Activated CD4-positive, alpha-beta T cell treated with anti-CD3 and anti-CD28 coated beads, Interleukin-2, Interleukin-4, amounts not matched to agents 100 ng/mL and 50 ng/mL, durations not matched to agents 16 hours and 8 hours (primary cell): ENCODE measurements at regions not wholly inside any gene's neighbourhood (a gene's known extent, or its start where the extent isn't known, plus 50 kb on each side); places are given as distances from the start of the nearest gene placed in this dataset.
"Not testable (repeated sequence)": the region's sequence is repeated elsewhere in the genome, so short reads cannot be mapped to it uniquely, and the experiment has no call there.

ENCODE experiments used
- DNase-seq: peaks from one replicate; pipeline ENCODE4 v3.0.0-alpha.2; 2020; ENCODE audit warnings: low spot score

DNA sequence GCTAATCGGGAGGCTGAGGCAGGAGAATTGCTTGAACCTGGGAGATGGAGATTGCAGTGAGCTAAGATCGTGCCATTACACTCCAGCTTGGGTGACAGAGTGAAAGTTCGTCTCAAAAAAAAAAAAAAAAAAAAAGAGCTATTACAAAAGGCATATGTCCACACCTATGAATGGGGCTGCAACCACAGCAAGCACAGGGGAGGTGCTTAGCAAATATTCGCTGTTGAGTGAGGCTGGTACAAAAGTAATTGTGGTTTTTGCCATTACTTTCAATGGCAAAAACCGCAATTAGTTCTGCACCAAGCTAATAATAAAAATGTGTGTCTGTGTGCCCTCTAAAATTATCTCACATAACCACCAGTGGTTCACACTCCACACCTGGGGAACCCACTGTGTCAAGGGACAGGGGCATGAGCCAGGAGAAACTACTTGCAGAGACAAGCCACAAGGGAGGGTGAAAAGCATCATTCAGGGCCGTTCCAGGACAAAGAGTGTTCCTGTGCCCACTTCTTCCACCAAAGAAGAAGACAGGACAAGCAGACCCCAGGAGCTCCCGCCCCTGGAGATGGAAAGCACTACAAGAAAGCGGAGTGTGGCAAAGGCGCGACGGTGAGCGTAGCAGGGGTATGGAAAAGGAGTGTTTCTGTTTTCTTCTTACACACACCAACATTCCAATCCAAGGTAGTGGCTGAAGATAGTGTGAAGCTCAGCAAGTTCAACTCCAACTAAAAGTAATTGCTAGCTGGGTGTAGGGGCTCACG is 84.4 kb upstream of the CNEP1R1 start:
- DNase-seq = no peak

DNA sequence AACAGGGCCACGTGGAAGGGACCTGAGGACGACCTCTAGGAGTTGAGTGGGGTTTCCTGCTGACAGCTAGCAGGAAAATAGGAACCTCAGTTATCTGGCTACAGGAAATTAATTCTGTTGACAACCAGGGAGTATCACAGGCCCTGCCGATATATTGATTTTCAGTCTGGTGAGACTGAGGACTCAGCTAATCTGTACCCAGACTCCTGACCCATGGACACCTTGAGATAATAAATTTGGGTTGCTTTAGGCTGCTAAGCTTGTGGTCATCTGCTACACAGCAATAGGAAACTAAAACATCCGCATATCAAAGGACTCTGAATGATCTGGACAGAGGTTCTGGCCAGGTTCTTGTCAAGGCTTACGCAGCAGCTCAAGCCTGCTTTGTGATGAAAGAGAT is 80.8 kb upstream of the CNEP1R1 start:
- no peak for DNase-seq

DNA sequence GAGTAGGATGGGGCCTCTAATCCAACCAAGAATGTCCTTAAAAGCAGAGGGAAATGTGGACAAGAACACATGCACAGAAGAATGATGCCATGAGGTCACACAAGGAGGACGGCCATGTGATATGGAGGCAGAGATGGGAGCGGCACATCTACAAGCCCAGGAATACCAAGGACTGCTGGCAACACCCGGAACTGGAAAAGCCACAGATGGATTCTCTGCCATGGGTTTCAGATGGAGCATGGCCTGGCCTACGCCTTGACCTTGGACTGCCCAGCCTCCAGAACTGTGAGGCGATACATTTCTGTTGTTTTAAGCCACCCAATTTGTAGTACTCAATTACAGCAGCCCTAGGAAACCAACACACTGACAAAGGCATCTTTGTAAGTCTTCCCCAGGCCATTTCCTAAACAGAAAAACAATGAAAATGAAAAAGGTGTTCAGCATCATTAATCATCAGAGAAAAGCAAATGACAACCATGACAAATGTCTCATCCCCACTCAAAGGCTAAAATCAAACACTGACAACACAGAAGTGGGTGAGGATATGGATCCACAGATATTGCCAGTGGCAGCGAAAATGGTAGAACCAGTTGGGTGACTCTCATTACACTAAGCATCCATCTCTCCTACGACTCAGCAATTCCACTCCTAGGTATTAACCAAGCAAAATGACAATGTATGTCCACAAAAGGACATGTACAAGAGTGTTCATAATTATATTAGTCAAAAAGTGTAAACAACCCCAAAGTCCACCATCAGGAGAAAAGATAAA is 76.9 kb upstream of the CNEP1R1 start:
- DNase-seq = no peak

DNA sequence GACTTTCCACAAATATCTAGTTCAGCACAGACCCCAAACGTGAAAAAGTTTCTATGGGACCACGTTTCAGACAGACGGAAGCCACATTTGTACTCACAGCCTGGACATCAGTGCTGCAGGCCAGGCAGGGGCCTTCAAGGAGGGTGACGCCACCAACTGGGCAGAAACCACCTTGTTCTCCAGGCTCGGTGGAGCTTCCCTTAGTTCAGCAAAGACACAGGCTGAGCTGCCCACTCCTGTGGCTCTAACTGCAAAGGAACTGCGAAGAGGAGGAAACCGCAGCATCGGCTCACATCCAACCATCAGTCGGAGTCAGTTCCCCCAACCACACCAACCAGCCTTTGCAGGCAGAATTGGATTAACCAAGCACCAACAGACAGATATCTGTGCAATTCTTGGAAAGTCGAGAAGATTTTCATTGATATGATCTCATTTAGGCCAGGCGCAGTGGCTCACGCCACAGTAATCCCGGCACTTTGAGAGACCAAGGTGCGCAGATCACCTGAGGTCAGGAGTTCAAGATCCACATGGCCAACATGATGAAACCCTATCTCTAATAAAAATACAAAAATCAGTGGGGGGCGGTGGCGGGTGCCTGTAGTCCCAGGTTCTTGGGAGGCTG is 73.3 kb upstream of the CNEP1R1 start:
- no peak for DNase-seq

DNA sequence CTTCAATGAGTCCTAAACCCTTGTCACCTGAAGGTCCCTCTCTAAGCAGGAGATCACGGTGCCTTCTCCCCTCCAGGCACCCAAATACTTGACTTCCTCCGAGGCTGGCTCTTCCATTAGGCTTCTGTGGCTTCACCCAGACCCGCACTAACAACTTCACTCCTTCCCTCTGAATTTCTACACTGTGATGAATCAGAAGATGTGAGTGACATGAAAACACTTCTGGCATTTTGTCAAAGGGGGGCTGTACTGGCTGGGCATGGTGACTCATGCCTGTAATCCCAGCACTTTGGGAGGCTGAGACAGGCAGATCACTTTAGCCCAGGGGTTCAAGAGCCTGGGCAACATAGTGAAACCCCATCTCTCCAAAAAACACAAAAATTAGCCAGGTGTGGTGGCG is 72.6 kb upstream of the CNEP1R1 start:
- no peak for DNase-seq

DNA sequence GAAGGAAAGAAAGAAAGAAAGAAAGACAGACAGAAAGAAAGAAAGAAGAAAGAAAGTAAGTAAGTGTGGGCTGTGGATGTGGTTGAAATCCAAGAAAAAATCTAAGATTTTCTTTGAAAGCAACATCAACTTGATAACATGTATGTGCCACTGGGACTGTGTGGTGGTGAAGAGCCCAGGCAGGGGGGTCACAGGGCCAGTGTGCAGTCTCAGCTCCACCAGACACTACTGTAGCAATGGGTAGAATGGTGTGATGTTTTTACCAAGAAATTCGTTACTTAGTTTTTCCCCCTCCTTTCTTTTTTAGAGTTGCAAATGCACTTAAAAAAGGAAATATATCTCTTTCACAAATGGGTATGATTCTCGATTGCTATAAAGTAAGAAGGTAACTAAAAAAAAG is 71.9 kb upstream of the CNEP1R1 start:
- no peak for DNase-seq

DNA sequence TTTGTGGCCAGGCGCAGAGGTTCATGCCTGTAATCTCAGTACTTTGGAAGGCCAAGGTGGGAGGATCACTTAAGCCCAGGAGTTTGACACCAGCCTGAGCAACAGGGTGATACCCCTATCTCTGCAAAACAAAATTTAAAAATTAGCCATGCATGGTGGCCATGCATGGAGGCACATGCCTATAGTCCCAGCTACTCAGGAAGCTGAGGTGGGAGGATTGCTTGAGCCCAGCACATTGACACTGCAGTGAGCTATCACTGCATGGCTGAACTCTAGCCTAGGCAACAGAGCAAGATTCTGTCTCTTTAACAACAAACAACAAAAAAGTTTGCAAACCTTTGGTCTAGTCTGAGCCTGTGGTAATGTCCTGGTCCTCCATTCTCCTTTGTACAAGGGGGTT is 69.2 kb upstream of the CNEP1R1 start:
- DNase-seq = no peak

DNA sequence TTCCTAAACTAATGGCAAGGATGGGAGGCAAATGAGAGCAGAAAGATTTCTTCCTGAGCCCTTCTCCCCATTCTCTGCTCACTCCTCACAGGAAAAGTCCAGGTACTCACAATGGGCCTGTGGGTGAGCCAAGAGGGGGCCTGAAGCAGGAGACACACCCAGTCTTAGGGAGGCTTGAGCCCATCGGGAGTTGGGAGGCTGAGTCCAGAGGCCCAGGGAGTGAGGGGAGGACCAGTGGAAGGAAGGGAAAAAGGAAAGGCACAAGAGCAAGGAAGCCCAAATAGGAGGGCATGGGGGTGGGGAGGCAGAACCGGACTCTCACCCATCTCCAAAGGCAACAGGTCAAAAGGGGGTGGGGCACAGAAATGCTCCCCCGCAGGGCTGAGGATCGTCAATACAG is 68.1 kb upstream of the CNEP1R1 start:
- no peak for DNase-seq

DNA sequence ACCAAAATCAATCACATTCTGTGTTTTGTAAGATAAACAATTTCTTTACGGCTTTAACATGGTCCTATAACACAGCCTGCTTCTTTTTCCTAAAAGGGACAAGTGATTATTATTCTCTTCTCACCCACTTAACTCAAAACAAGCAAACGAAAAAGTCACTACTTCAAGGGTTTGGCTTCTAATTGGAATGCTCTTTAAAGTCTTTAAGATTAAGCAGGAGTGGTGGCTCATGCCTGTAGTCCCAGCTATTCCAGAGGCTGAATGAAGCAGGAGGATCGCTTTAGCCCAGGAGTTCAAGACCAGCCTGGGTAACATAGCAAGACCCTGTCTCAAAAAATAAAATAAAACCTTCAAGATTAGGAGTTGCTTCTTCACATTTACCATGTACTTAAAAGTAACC is 66.6 kb upstream of the CNEP1R1 start:
- DNase-seq = no peak

DNA sequence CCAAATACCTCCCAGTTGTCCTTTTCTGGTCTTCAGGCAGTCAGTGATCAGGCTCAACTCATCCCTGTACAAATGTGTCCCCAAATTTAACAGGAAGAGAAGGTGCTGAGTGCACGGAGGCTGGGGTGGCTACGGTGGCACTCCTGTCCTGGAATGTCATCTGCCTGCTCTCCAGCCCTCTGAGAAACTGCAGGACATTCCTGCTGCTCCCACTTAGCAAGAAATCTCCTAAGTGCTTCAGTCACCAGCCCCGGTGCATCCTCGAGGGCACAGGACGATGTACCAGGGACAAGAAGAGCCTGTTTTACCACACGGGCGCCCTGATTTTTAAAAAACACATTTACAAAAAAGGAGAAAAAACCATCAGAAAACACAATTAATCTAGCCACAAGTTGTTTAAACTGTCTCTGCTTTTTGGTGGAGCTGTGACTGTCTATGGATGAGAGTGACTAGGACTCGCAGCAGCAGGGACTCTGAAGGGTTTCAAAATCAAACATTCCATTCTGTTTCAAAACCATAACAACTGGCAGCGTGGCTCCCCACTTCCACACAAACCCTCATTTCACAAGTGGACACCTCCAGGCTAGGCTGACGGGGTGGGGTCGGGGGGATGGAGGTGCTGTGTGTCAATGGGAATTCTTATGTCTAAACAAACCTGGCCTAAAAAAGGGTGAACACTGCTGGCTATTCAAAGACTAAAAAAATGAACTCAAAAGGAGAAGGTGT is 65.3 kb upstream of the CNEP1R1 start:
- no peak for DNase-seq

DNA sequence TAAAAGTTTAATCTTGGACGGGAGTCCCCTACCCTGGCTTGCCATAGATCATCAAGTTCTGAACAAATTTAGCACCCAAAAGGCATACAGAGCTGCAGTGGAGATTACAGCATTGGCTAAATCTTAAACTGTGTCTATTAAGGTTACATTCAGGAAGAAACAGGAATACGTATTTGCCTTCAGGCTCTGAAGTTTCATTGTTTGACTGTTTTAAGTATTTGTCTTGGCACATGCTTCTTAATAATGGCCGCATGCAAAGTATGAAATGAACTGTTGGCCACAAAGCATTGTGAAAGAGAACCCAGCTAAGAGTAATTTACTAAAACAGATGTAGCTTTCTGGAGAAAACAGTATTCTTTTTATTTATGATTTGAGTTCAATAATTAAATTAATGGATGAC is 63.9 kb upstream of the CNEP1R1 start:
- no peak for DNase-seq

DNA sequence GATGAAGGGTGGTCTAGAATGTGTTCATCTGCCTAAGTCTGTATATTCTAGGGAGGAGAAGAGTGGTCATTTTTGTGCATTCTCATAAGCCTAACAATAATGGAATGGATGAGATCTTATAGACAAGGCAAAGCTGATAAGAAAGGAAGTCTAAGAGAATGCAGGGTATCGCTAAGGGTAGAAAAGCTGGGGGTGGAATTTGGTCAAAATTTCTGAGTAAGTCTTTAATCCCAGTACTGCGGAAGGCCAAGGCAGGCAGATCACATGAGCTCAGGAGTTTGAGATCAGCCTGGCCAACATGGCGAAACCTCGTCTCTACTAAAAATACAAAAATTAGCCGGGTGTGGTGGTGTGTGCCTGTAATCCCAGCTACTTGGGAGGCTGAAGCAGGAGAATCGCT is 62.5 kb upstream of the CNEP1R1 start:
- not testable (repeated sequence) for DNase-seq

DNA sequence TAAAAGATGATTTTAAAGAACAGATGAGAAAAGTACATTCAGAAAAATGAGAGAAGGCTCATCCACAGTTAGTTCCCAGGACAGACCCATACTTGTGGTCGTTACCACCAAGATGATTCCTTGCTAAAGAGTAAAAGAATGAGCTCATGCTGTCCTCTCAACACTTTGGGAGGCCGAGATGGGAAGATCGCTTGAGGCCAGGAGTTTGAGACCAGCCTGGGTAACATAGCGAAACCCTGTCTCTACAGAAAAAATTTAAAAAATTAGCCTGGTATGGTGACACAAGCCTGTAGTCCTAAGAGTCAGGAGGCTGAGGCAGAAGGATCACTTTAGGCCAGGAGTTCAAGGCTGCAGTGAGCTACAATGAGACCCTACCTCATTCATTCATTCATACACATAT is 60.7 kb upstream of the CNEP1R1 start:
- no peak for DNase-seq

DNA sequence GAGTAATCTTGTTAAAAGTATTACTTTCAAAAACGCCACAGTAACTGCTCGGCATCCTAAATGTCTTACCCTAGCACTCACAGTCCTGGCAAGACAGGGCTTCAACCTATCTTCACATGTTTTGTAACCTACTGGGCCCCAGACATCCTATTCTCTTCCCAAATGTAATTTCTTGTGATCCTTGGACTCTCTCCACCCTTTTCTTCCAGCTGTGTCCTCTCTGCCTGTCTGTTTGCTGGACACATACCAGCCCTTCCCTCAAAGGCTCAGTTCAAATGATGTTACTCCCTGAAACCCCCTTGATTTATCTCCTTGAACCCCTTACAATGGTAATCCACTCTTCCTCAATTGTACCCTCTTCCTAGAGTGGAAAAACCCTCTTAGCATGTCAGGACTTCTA is 60.1 kb upstream of the CNEP1R1 start:
- DNase-seq = no peak

DNA sequence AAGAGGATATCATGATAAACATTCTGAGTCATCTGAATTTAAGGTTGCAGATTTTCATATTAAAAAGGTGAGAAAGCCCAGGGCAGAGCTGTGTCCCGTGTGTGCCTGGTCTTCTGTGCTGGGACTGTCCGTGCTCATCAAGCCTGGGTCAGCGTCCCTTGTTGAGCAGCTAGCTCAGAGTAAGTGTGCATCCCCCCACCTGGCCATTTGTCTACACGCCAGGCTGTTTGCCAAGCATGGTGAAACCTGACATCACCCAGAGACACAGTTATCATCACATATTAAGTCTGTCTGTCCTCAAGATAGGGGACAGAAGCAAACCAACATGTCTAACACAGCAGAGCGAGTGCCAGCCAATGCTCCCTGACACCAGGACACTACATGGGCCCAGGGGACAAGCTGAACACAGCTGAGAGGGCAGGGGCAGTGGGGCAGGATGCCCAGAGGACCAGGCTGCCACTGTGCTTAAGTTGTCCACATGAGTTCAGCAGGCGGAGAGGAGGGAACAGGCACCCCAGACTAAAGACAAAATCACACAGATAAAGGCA is 57.9 kb upstream of the CNEP1R1 start:
- DNase-seq = no peak

DNA sequence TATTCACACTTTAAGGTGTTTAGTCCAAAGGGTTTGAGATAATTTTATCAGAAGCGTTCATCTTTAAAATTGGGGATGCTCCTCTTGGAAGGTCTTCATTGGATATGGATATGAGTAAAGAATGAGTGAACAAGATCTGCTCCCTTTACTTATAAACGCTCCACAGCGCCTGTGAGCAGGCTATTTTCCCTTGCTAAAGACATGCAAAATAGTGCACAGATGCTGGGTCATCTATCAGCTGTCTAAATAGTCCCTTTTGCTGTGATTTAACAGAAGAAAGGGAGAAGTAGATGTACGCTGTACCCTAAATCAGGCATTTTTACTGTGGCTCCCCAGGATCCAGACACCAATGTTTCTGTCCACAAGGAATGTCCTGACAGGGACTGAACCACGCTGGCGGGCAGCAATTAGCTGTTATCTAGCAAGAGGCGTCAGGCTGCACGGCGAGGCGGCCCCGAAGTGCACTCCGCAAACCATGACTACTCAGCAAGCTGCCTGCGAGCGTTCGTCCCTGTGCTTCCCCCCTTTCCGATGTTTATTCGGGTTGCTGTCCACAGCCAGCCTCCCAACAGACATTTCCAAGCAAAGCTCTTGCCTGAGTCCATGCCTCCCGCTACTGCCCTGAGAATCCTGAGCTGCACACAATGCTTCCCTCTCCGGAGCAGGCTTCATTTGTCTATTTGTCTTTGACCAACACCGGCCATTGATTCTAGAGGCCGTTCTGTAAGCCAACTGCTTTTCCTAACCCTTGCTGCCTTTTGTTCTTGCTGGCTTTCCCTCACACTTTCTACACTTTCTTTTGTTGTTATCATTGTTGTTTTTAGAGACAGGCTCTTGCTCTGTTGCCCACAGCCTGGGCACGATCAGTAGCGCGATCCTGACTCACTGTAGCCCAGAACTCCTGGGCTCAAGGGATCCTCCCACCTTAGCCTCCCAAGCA is 55.7 kb upstream of the CNEP1R1 start:
- DNase-seq = no peak

DNA sequence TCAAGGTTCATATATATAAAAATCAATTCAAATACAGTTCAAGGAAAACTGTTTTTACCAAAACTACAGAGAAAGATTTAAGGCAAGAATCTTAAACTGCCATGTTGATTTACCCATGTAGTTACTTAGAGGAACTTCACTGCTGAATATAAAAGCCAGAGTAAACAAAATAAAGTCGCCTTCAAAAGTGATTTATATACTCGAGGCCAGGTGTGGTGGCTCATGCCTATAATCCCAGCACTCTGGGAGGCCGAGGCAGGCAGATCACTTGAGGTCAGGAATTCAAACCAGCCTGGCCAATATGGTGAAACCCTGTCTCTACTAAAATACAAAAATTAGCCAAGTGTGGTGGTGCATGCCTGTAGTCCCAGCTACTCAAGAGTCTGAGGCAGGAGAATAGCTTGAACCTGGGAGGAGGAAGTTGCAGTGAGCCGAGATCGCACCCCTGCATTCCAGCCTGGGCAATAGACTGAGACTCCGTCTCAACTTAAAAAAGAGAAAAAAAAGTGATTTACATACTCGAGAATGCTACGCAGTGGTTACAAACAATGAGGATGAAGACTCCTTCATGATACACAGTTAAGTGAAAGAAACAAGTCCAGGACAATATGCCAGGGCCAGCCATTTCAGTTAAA is 54.1 kb upstream of the CNEP1R1 start:
- no peak for DNase-seq

DNA sequence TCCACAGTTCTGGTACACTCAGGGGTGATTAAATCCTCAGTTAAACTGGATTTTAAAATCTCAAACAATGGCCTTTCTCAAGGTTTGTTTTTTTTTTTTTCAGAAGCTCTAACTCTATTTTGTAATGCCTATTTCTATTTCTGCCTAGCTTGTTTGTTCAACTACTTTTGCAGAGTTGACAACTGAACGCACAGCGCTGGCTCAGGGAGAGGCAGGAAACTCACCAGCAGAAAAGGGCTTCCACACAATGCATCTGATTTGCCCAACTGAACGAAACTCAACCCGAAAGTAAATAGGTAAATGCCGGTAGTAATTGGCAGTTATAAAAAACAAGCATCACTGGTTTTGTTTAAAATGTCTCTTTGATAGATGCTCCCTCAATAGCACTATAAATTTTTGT is 52.7 kb upstream of the CNEP1R1 start:
- no peak for DNase-seq

DNA sequence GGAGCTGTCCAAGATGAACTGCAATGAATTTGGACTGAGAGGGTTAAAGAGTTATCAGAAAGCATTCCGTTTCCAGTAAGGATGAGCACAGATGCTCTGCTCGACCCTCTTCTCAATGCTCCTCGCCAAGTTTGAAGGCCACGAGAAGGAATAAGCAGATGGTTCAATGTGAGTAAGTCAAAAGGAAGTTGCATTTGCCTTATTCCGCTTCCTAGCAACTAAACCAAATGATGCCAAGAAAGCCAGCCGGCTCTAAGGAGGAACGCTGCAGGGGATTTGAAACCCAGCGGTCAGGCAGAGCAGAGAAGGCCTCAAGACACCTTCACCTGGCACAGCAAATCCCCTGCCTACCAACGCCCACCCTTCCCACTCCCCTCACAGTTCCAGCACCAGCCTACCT is 52.1 kb upstream of the CNEP1R1 start:
- DNase-seq = no peak
